ENCODE measurements at regions not wholly inside any gene's neighbourhood (a gene's known extent, or its start where the extent isn't known, plus 50 kb on each side); places are given as distances from the start of the nearest gene placed in this dataset.

GRCh38 chr12:108054496-108054895, 74.6 kb upstream of the WSCD2 start:
- no peak for TF ChIP-seq BHLHE40 (IDR thresholded peaks at IDR 0.05; ENCODE audit: low read depth, low read length)
- no peak for TF ChIP-seq MXI1 (IDR thresholded peaks at IDR 0.05; ENCODE audit: borderline replicate concordance, low read depth, low read length)
- TF ChIP-seq RCOR1 (IDR thresholded peaks at IDR 0.05; ENCODE audit: insufficient replicate concordance, low read length), result no peak
- no peak for TF ChIP-seq SMC3 (IDR thresholded peaks at IDR 0.05; ENCODE audit: low read depth, low read length)
- no peak for TF ChIP-seq RFX5 (IDR thresholded peaks at IDR 0.05; ENCODE audit: low read depth, low read length)
- no peak for TF ChIP-seq POLR2A (IDR thresholded peaks at IDR 0.05; ENCODE audit: low read depth, low read length)
- TF ChIP-seq CTCF (conservative IDR thresholded peaks at IDR 0.05; ENCODE audit: low read depth, low read length), result no peak
- TF ChIP-seq ELK1 (IDR thresholded peaks at IDR 0.05; ENCODE audit: borderline replicate concordance, low read depth, low read length), result no peak
- no peak for TF ChIP-seq RAD21 (IDR thresholded peaks at IDR 0.05; ENCODE audit: low read length)
- TF ChIP-seq FOS (IDR thresholded peaks at IDR 0.05; ENCODE audit: low read depth, low read length), result no peak
- TF ChIP-seq USF2 (IDR thresholded peaks at IDR 0.05; ENCODE audit: low read depth, low read length), result no peak
- no peak for TF ChIP-seq CHD1 (IDR thresholded peaks at IDR 0.05; ENCODE audit: low read depth, low read length)
- no peak for TF ChIP-seq MAFK (IDR thresholded peaks at IDR 0.05; ENCODE audit: low read depth, low read length)
- Histone ChIP-seq H3K56ac (ENCODE audit: extremely low read depth, insufficient read depth, low read length) (no peak overlapping the region), H3K4ac (ENCODE audit: low read depth, low read length) (no peak overlapping the region), H4K91ac (ENCODE audit: insufficient read depth, low read depth, low read length) (no peak overlapping the region), H3K9me3 (ENCODE audit: control insufficient read depth, insufficient read depth, low read length) (no peaks in the 10 kb centered on the region), H2BK5ac (ENCODE audit: low read depth, low read length, poor library complexity, severe bottlenecking) (no peak overlapping the region), H2AK9ac (replicated peaks; ENCODE audit: low read depth, low read length, poor library complexity) (no peak overlapping the region), H4K20me1 (ENCODE audit: insufficient read depth, low read length) (no peaks in the 10 kb centered on the region), H3K4me1 (ENCODE audit: control insufficient read depth, insufficient read depth, low read length) (no peaks in the 10 kb centered on the region), H3K27ac (ENCODE audit: insufficient read depth, low read length) (no peak overlapping the region), H3K14ac (replicated peaks; ENCODE audit: low read depth, low read length) (no peak overlapping the region), H3K9ac (ENCODE audit: low read depth, low read length) (no peak overlapping the region), H4K8ac (ENCODE audit: low read depth in 2 of 2, low read length in 2 of 2) (no peak overlapping the region), H2BK15ac (ENCODE audit: low read depth, low read length) (no peak overlapping the region), H3K23ac (ENCODE audit: low read depth, low read length) (no peak overlapping the region), H3K27me3 (ENCODE audit: control insufficient read depth, insufficient read depth, low read length) (no peaks in the 10 kb centered on the region), H2BK120ac (ENCODE audit: low read depth, low read length) (no peak overlapping the region), H3K79me1 (ENCODE audit: low read depth in 1 of 2, low read length in 2 of 2) (no peaks in the 10 kb centered on the region), H3K4me2 (ENCODE audit: low read depth, low read length) (no peak overlapping the region), H3K18ac (ENCODE audit: low read depth, low read length) (no peak overlapping the region), H4K5ac (ENCODE audit: low read depth, low read length) (no peak overlapping the region), H2BK20ac (ENCODE audit: low read depth, low read length) (no peak overlapping the region), H2AFZ (replicated peaks; ENCODE audit: low read length, poor library complexity) (no peak overlapping the region), H3K4me3 (ENCODE audit: insufficient read depth, low read depth, low read length) (no peak overlapping the region), H2AK5ac (ENCODE audit: low read depth, low read length) (no peak overlapping the region), H3K9me1 (ENCODE audit: insufficient read depth, low read length) (no peaks in the 10 kb centered on the region), H3K36me3 (ENCODE audit: control insufficient read depth, insufficient read depth, low read length) (no peaks in the 10 kb centered on the region)
- DNase-seq (no peak), ATAC-seq (ENCODE audit: low read depth) (no peak)
- no CpG with 5 or more reads among the region's 2 CpGs for WGBS, 2 experiments (ENCODE audit: extremely low coverage in 2 of 2, insufficient read length in 1 of 2)
- in situ Hi-C loops (cut with MboI; ENCODE audit: low sequenced_read_pairs), result no loop called here
- dilution Hi-C loops (cut with HindIII; ENCODE audit: low sequenced_read_pairs, unreplicated experiment), result no loop called here
- ChIA-PET CTCF (no interaction called here), POLR2A (ENCODE audit: unreplicated experiment) (no interaction called here)
- intact Hi-C loops (cut with micrococcal nuclease), result no loop called here
- no TSS peak for BruUV-seq (replicated peaks)

All from IMR-90 (cell line).